ENCODE measurements at regions not wholly inside any gene's neighbourhood (a gene's known extent, or its start where the extent isn't known, plus 50 kb on each side); places are given as distances from the start of the nearest gene placed in this dataset.

DNA sequence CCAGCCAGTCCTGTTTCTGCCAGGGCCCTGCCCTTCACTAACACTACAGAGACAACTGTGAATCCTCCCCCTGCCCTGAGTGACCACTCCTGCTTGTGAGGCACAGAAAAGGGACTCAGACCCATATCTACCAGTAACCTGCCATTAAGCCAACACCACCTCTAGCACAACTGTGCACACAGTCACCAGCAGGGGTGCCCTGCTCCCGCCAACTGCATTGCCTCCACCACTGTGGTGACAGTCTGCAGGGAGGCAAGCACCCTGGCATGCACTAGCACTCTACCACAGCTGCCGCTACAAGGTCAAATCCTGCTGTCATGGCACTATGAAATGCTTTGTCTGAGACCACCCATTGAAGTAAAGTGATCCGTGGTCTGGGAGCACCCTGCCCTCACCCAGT is 1028.5 kb upstream of the CDH9 start:
- TF ChIP-seq NFIC (IDR thresholded peaks at IDR 0.05), result no peak

DNA sequence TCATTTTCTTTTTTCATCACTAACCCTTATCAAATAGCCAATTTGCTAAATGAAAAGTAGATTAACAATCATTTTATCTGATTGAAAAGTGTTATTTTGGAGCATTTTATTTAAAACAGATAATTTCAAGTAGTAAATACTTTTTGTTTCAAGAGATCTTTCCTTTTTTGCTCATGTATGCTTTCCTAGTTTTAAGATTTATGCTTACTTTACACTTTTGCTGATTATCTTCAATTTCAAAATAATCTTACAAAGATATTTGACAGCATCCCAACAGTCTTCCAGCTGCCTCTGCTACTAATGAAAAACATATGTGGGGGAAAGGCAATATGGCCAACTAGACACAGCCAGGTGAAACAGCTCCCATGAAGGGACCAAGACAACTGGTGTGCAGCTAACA is 1027.3 kb upstream of the CDH9 start:
- no peak for TF ChIP-seq TAF1 (IDR thresholded peaks at IDR 0.05; ENCODE audit: low read depth)
- no peak for TF ChIP-seq RAD21 (IDR thresholded peaks at IDR 0.05; ENCODE audit: low read depth)
- TF ChIP-seq ZBTB7A (IDR thresholded peaks at IDR 0.05; ENCODE audit: low read depth), result no peak
- TF ChIP-seq EP300 (IDR thresholded peaks at IDR 0.05; ENCODE audit: borderline replicate concordance), result no peak
- no peak for TF ChIP-seq CEBPB (IDR thresholded peaks at IDR 0.05)
- TF ChIP-seq, protein P1, sequence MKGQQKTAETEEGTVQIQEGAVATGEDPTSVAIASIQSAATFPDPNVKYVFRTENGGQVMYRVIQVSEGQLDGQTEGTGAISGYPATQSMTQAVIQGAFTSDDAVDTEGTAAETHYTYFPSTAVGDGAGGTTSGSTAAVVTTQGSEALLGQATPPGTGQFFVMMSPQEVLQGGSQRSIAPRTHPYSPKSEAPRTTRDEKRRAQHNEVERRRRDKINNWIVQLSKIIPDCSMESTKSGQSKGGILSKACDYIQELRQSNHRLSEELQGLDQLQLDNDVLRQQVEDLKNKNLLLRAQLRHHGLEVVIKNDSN (IDR thresholded peaks at IDR 0.05), result no peak
- TF ChIP-seq YY1 (IDR thresholded peaks at IDR 0.05; ENCODE audit: low read depth), result no peak
- no peak for TF ChIP-seq EGR1 (IDR thresholded peaks at IDR 0.05)
- TF ChIP-seq, protein P2, sequence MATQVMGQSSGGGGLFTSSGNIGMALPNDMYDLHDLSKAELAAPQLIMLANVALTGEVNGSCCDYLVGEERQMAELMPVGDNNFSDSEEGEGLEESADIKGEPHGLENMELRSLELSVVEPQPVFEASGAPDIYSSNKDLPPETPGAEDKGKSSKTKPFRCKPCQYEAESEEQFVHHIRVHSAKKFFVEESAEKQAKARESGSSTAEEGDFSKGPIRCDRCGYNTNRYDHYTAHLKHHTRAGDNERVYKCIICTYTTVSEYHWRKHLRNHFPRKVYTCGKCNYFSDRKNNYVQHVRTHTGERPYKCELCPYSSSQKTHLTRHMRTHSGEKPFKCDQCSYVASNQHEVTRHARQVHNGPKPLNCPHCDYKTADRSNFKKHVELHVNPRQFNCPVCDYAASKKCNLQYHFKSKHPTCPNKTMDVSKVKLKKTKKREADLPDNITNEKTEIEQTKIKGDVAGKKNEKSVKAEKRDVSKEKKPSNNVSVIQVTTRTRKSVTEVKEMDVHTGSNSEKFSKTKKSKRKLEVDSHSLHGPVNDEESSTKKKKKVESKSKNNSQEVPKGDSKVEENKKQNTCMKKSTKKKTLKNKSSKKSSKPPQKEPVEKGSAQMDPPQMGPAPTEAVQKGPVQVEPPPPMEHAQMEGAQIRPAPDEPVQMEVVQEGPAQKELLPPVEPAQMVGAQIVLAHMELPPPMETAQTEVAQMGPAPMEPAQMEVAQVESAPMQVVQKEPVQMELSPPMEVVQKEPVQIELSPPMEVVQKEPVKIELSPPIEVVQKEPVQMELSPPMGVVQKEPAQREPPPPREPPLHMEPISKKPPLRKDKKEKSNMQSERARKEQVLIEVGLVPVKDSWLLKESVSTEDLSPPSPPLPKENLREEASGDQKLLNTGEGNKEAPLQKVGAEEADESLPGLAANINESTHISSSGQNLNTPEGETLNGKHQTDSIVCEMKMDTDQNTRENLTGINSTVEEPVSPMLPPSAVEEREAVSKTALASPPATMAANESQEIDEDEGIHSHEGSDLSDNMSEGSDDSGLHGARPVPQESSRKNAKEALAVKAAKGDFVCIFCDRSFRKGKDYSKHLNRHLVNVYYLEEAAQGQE (IDR thresholded peaks at IDR 0.05; ENCODE audit: low read depth), result no peak
- no peak for TF ChIP-seq FOXM1 (IDR thresholded peaks at IDR 0.05; ENCODE audit: borderline replicate concordance, low read depth)
- TF ChIP-seq TEAD4 (IDR thresholded peaks at IDR 0.05), result no peak
- TF ChIP-seq TCF12 (IDR thresholded peaks at IDR 0.05; ENCODE audit: low read depth), result no peak
- TF ChIP-seq, protein P3, sequence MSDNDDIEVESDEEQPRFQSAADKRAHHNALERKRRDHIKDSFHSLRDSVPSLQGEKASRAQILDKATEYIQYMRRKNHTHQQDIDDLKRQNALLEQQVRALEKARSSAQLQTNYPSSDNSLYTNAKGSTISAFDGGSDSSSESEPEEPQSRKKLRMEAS (IDR thresholded peaks at IDR 0.05), result no peak
- TF ChIP-seq NFIC (IDR thresholded peaks at IDR 0.05), result no peak
- no peak for TF ChIP-seq CREB1 (IDR thresholded peaks at IDR 0.05; ENCODE audit: low read depth)

DNA sequence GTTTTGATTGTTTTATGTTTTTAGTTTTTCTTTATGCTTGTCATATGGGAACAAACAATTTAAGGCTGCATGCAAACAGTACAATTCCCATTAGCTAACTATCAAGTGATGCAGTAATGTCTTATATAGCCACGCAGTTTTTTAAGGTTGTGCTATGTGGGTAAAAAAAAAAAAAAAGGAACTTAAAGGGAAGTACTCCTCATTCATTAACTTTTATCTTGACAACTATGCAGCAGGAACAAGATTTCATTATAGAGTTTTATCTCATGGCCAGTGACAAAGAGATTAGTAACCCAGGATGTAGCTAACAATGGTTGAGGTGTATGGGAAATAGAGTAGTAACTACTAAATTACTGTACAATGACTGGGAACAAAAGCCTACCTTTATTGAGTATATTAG is 1008.2 kb upstream of the CDH9 start:
- TF ChIP-seq TAF1 (IDR thresholded peaks at IDR 0.05; ENCODE audit: low read depth) (no peak), TCF12 (IDR thresholded peaks at IDR 0.05; ENCODE audit: low read depth) (no peak), FOXM1 (IDR thresholded peaks at IDR 0.05; ENCODE audit: borderline replicate concordance, low read depth) (no peak)
- TF ChIP-seq, protein P2 (IDR thresholded peaks at IDR 0.05; ENCODE audit: low read depth), result no peak
- TF ChIP-seq, protein P1 (IDR thresholded peaks at IDR 0.05), result no peak

DNA sequence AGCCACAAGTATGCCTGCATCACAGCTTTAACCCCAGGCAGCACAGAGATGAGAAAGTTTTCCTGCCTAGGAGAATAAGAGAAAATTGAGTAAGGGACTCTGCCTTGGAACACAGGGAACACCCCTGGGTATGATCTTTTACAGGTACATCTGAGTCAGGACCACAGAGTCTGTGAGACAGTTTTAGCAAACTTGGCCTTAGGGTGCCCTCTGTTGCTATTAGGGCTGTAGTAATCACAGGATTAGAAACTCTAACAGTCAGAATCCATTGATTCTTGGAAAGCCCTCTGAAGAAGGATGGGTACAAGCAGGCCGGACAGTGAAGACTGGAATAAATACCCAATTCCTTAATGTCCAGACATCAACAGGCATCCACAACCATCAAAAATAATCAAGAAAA is 989.5 kb upstream of the CDH9 start:
- TF ChIP-seq TAF1 (IDR thresholded peaks at IDR 0.05; ENCODE audit: low read depth) (no peak), NFIC (IDR thresholded peaks at IDR 0.05) (no peak)

DNA sequence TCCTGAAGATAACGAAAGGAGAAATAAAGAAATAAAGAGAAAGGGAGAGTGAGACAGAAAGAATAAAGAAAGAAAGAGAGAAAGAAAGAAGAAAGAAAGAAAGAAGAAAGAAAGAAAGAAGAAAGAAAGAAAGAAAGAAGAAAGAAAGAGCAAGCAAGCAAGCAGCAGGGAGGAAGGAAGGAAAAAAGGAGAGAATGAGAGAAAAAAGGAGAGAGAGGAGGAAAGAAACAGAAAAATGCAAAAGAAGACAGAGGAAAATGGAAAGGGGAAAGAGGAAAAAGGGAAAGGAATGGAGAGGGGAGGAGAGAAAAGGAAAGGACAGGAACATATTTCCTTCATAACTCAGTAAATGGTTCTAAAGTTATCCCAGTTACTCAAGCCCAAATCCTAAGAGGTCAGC is 978.8 kb upstream of the CDH9 start:
- no peak for TF ChIP-seq TEAD4 (IDR thresholded peaks at IDR 0.05)
- TF ChIP-seq EP300 (IDR thresholded peaks at IDR 0.05; ENCODE audit: borderline replicate concordance), result no peak
- TF ChIP-seq CREB1 (IDR thresholded peaks at IDR 0.05; ENCODE audit: low read depth), result no peak
- TF ChIP-seq RAD21 (IDR thresholded peaks at IDR 0.05; ENCODE audit: low read depth), result no peak
- TF ChIP-seq, protein P2 (IDR thresholded peaks at IDR 0.05; ENCODE audit: low read depth), result no peak
- no peak for TF ChIP-seq YY1 (IDR thresholded peaks at IDR 0.05; ENCODE audit: low read depth)
- TF ChIP-seq, protein P1 (IDR thresholded peaks at IDR 0.05), result no peak
- TF ChIP-seq FOXM1 (IDR thresholded peaks at IDR 0.05; ENCODE audit: borderline replicate concordance, low read depth), result no peak
- TF ChIP-seq, protein P3 (IDR thresholded peaks at IDR 0.05), result no peak
- no peak for TF ChIP-seq NFIC (IDR thresholded peaks at IDR 0.05)
- no peak for TF ChIP-seq ZBTB7A (IDR thresholded peaks at IDR 0.05; ENCODE audit: low read depth)
- no peak for TF ChIP-seq CEBPB (IDR thresholded peaks at IDR 0.05)
- no peak for TF ChIP-seq EGR1 (IDR thresholded peaks at IDR 0.05)

Data from Ishikawa (cell line).